ENCODE measurements at regions not wholly inside any gene's neighbourhood (a gene's known extent, or its start where the extent isn't known, plus 50 kb on each side); places are given as distances from the start of the nearest gene placed in this dataset.
"Not testable (repeated sequence)": the region's sequence is repeated elsewhere in the genome, so short reads cannot be mapped to it uniquely, and the experiment has no call there.

DNA sequence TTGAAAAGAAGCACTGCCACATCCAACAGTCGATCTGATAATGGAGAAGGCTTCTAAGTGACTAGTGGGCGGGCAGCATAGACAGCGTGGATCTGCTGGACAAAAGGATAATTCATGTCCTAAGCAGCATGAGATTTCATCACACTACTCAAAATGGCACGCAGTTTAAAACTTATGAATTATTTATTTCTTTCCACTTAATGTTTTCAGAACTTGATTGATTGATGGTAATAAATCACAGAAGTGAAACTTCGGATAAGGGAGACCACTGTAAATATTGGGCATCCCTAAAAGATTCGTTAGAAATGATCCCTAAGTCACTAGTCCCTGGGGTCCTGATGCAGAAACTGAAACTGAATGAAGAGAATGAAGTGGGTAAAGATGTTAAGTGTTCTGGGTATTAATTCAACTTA lies 93.0 kb upstream of the ANK2 start:
- no peaks in the 10 kb centered on the region for H3K27me3 ChIP-seq (ENCODE audit: control insufficient read depth, extremely low read depth, insufficient read depth, low read length)
- no peaks in the 10 kb centered on the region for H3K79me2 ChIP-seq (ENCODE audit: control insufficient read depth, insufficient read depth, low read length)
- no peaks in the 10 kb centered on the region for H3K9me3 ChIP-seq (ENCODE audit: control insufficient read depth, low read depth, low read length)
- TF ChIP-seq EZH2 (IDR thresholded peaks at IDR 0.05; ENCODE audit: low read length), result no peak
- no peak overlapping the region for H3K4me3 ChIP-seq (ENCODE audit: control insufficient read depth in 2 of 3, extremely low read depth in 1 of 3, insufficient read depth in 2 of 3, low read depth in 1 of 3, low read length in 3 of 3)
- no peaks in the 10 kb centered on the region for H4K20me1 ChIP-seq (ENCODE audit: control insufficient read depth, extremely low read depth, insufficient read depth, low read length)
- DNase-seq (ENCODE audit: low read depth, low spot score) (no peak), FAIRE-seq (no peak)
- no peak overlapping the region for H3K27ac ChIP-seq (ENCODE audit: control insufficient read depth, insufficient read depth, low read length)
- H3K36me3 ChIP-seq (ENCODE audit: control insufficient read depth in 2 of 2, extremely low read depth in 1 of 2, insufficient read depth in 2 of 2, low read length in 2 of 2), result no peaks in the 10 kb centered on the region
- no peak overlapping the region for H2AFZ ChIP-seq (ENCODE audit: control insufficient read depth, low read length)
- no peak overlapping the region for H3K4me2 ChIP-seq (ENCODE audit: control insufficient read depth, extremely low read depth, insufficient read depth, low read depth, low read length)
- H3K4me1 ChIP-seq (ENCODE audit: control insufficient read depth, extremely low read depth, insufficient read depth, low read length), result no peaks in the 10 kb centered on the region
- H3K9me1 ChIP-seq (ENCODE audit: control insufficient read depth, extremely low read depth, insufficient read depth, low read length), result no peaks in the 10 kb centered on the region
- dilution Hi-C loops (cut with MboI; ENCODE audit: extremely low pct_ligation_motif_present, low sequenced_read_pairs), result no loop called here
- H3K9ac ChIP-seq (ENCODE audit: control insufficient read depth, extremely low read depth, insufficient read depth, low read length), result no peak overlapping the region

DNA sequence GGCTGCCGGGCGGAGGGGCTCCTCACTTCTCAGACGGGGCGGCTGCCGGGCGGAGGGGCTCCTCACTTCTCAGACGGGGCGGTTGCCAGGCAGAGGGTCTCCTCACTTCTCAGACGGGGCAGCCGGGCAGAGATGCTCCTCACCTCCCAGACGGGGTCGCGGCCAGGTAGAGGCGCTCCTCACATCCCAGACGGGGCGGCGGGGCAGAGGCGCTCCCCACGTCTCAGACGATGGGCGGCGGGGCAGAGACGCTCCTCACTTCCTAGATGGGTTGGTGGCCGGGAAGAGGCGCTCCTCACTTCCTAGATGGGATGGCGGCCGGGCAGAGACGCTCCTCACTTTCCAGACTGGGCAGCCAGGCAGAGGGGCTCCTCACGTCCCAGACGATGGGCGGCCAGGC lies 91.7 kb upstream of the ANK2 start:
- H3K9me1 ChIP-seq (ENCODE audit: control insufficient read depth, extremely low read depth, insufficient read depth, low read length); FAIRE-seq; H3K36me3 ChIP-seq (ENCODE audit: control insufficient read depth in 2 of 2, extremely low read depth in 1 of 2, insufficient read depth in 2 of 2, low read length in 2 of 2); dilution Hi-C loops (cut with MboI; ENCODE audit: extremely low pct_ligation_motif_present, low sequenced_read_pairs); H3K79me2 ChIP-seq (ENCODE audit: control insufficient read depth, insufficient read depth, low read length); H3K9me3 ChIP-seq (ENCODE audit: control insufficient read depth, low read depth, low read length); H3K4me1 ChIP-seq (ENCODE audit: control insufficient read depth, extremely low read depth, insufficient read depth, low read length); H2AFZ ChIP-seq (ENCODE audit: control insufficient read depth, low read length); H3K4me3 ChIP-seq (ENCODE audit: control insufficient read depth in 2 of 3, extremely low read depth in 1 of 3, insufficient read depth in 2 of 3, low read depth in 1 of 3, low read length in 3 of 3); H3K9ac ChIP-seq (ENCODE audit: control insufficient read depth, extremely low read depth, insufficient read depth, low read length); H3K27ac ChIP-seq (ENCODE audit: control insufficient read depth, insufficient read depth, low read length); H4K20me1 ChIP-seq (ENCODE audit: control insufficient read depth, extremely low read depth, insufficient read depth, low read length); H3K27me3 ChIP-seq (ENCODE audit: control insufficient read depth, extremely low read depth, insufficient read depth, low read length); H3K4me2 ChIP-seq (ENCODE audit: control insufficient read depth, extremely low read depth, insufficient read depth, low read depth, low read length); DNase-seq (ENCODE audit: low read depth, low spot score): not testable (repeated sequence)

- no peak for FAIRE-seq
- TF ChIP-seq EZH2 (IDR thresholded peaks at IDR 0.05; ENCODE audit: low read length) (no peak), CTCF (optimal IDR thresholded peaks at IDR 0.05 in 1 of 3, IDR thresholded peaks at IDR 0.05 in 1 of 3, conservative IDR thresholded peaks at IDR 0.05 in 1 of 3; ENCODE audit: extremely low read depth in 1 of 3, insufficient read depth in 2 of 3, low read length in 3 of 3) (no peak)
- H3K4me3 ChIP-seq (ENCODE audit: control insufficient read depth in 2 of 3, extremely low read depth in 1 of 3, insufficient read depth in 2 of 3, low read depth in 1 of 3, low read length in 3 of 3), result no peak overlapping the region
- dilution Hi-C loops (cut with MboI; ENCODE audit: extremely low pct_ligation_motif_present, low sequenced_read_pairs), result no loop called here
- no peaks in the 10 kb centered on the region for H3K79me2 ChIP-seq (ENCODE audit: control insufficient read depth, insufficient read depth, low read length)
- H3K4me1 ChIP-seq (ENCODE audit: control insufficient read depth, extremely low read depth, insufficient read depth, low read length), result no peaks in the 10 kb centered on the region
- H3K27me3 ChIP-seq (ENCODE audit: control insufficient read depth, extremely low read depth, insufficient read depth, low read length), result no peaks in the 10 kb centered on the region
- H3K36me3 ChIP-seq (ENCODE audit: control insufficient read depth in 2 of 2, extremely low read depth in 1 of 2, insufficient read depth in 2 of 2, low read length in 2 of 2), result no peaks in the 10 kb centered on the region
- no peaks in the 10 kb centered on the region for H3K9me3 ChIP-seq (ENCODE audit: control insufficient read depth, low read depth, low read length)
- H2AFZ ChIP-seq (ENCODE audit: control insufficient read depth, low read length), result no peak overlapping the region
- H3K9me1 ChIP-seq (ENCODE audit: control insufficient read depth, extremely low read depth, insufficient read depth, low read length), result no peaks in the 10 kb centered on the region
- H4K20me1 ChIP-seq (ENCODE audit: control insufficient read depth, extremely low read depth, insufficient read depth, low read length), result no peaks in the 10 kb centered on the region
- H3K27ac ChIP-seq (ENCODE audit: control insufficient read depth, insufficient read depth, low read length), result no peak overlapping the region
- DNase-seq (ENCODE audit: low read depth, low spot score), result no peak
- H3K4me2 ChIP-seq (ENCODE audit: control insufficient read depth, extremely low read depth, insufficient read depth, low read depth, low read length), result no peak overlapping the region
- H3K9ac ChIP-seq (ENCODE audit: control insufficient read depth, extremely low read depth, insufficient read depth, low read length), result no peak overlapping the region
These were observed 82.6 kb upstream of the ANK2 start for GRCh38 chr4:112966701-112967488.

Measured in keratinocyte (primary cell).